SJSA1 (cell line): ENCODE measurements at regions not wholly inside any gene's neighbourhood (a gene's known extent, or its start where the extent isn't known, plus 50 kb on each side); places are given as distances from the start of the nearest gene placed in this dataset.

Source experiments
- DNase-seq, 2 experiments: peaks; one replicate each; pipeline ENCODE4 v3.0.0-alpha.2; 2015 to 2020; ENCODE audit warnings: low spot score in 2 of 2, low read depth in 1 of 2
- H3K27ac ChIP-seq: fragments of 250-450 bp; sonication (Bioruptor Pico); 2 replicates; pipeline ENCODE4 v1.5.1; 2020; ENCODE audit warnings: mild to moderate bottlenecking, moderate library complexity
- H3K27me3 ChIP-seq: fragments of 250-450 bp; sonication (Bioruptor Pico); replicated peaks from 2 replicates; pipeline ENCODE4 v1.5.1; 2020; ENCODE audit warnings: mild to moderate bottlenecking, moderate library complexity
- H3K36me3 ChIP-seq: fragments of 250-450 bp; sonication (Bioruptor Pico); 2 replicates; pipeline ENCODE4 v1.5.1; 2020; ENCODE audit warnings: mild to moderate bottlenecking
- H3K4me1 ChIP-seq: fragments of 250-450 bp; sonication (Bioruptor Pico); replicated peaks from 2 replicates; pipeline ENCODE4 v1.6.1; 2021; ENCODE audit warnings: mild to moderate bottlenecking
- H3K4me3 ChIP-seq: fragments of 250-450 bp; sonication (Bioruptor Pico); 2 replicates; pipeline ENCODE4 v1.5.1; 2020; ENCODE audit warnings: mild to moderate bottlenecking
- H3K9me3 ChIP-seq: fragments of 250-450 bp; sonication (Bioruptor Pico); replicated peaks from 2 replicates; pipeline ENCODE4 v1.5.1; 2020; ENCODE audit warnings: mild to moderate bottlenecking

DNA sequence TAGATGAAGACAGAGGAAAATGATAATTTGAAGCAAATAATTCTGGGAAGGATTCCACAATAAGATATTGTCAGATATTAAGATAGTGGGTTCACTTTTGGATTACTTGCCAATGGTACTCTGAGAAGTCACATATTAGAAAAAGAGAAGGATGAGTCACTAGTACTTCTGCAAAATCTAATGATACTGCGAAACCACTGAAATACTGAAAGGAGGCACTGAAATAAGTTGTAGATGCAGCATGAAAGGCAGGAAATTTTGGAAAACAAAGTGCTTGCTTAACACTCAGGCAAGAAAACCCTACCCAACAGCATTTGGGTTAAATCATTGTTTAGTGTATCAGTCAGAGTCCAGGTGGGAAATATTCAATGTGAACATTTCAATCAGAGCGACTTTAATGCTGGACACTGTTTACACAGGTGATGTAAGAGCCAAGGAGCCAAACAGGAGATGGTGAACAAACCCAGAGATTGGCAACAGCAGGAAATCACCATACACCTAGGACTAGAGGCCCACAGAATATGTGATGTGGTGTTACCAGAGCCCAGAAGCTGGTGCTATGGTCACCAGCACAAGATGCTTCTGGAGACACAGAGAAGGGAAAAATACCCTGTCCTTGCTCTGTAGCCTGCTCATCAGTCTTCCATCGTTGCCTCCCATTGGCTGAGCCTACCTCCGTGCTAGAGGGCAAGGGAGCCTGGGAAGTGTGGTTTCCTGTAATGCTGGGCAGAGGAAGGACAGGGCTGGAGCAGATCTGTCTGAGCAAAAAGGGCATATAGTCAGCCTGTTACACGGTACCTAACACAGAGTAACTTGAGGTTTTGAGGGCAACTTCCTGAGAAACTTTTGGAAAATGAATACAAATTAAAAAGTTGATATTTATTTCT lies 204.7 kb upstream of the ITGA4 start:
- DNase-seq = no peak
- Histone ChIP-seq H3K36me3 (no peaks in the 10 kb centered on the region), H3K27me3 (no peaks in the 10 kb centered on the region; the same call in 1 of the 2 replicates), H3K4me3 (no peak overlapping the region), H3K4me1 (no peaks in the 10 kb centered on the region), H3K27ac (no peak overlapping the region), H3K9me3 (no peaks in the 10 kb centered on the region)

DNA sequence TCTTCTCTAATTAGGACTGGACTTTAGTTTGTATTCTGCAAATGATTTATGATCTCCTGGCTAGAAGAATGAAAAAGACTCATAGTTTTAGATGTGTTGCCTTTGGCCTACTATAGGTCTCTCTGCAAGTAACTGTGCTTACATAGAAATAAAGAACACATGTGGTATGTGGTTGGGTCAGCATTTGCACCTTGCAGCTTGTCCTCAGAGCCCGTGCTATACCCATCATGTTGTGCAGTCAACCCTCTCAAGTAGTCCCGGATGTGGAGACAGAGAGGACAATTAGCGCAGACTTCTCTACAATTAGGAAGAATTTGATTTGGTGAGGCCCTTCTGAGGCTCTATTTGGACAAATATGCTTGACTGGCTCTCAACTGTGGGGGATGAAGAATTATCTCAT lies 203.7 kb upstream of the ITGA4 start:
- no peaks in the 10 kb centered on the region for H3K27me3 ChIP-seq
- H3K27ac ChIP-seq = no peak overlapping the region
- no peak for DNase-seq
- H3K4me1 ChIP-seq = no peaks in the 10 kb centered on the region
- H3K4me3 ChIP-seq = no peak overlapping the region
- H3K9me3 ChIP-seq = no peaks in the 10 kb centered on the region
- no peaks in the 10 kb centered on the region for H3K36me3 ChIP-seq

DNA sequence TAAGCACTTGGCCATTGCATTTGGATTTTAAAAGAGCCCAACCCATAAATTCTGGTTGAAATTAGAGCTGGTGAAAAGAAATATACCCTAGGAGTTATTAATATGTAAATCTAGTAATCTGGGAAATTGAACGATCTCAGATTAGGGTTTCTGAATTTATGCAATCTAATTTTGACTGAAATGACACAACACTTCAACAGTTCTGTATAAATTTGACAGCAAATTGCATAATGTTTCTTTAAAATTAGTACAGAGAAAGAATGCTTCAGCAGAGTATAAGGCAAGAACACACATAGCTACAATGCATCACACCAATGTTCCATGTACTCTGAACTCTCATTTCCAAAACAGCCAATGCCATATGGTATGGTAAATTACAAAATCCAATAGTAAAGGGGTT lies 201.5 kb upstream of the ITGA4 start:
- no peaks in the 10 kb centered on the region for H3K27me3 ChIP-seq
- H3K36me3 ChIP-seq = no peaks in the 10 kb centered on the region
- DNase-seq = no peak
- no peak overlapping the region for H3K4me3 ChIP-seq
- H3K27ac ChIP-seq = no peak overlapping the region
- no peaks in the 10 kb centered on the region for H3K4me1 ChIP-seq
- H3K9me3 ChIP-seq = no peaks in the 10 kb centered on the region

GRCh38 chr2:181258720-181259119 lies 198.5 kb upstream of the ITGA4 start:
- H3K36me3 ChIP-seq = no peaks in the 10 kb centered on the region
- H3K9me3 ChIP-seq = no peaks in the 10 kb centered on the region
- H3K4me1 ChIP-seq = no peaks in the 10 kb centered on the region
- no peaks in the 10 kb centered on the region for H3K27me3 ChIP-seq
- H3K4me3 ChIP-seq = no peak overlapping the region
- H3K27ac ChIP-seq = no peak overlapping the region
- DNase-seq = peak in 1 of 2 experiments; percentile 24

- H3K36me3 ChIP-seq = no peaks in the 10 kb centered on the region
- no peaks in the 10 kb centered on the region for H3K27me3 ChIP-seq
- H3K27ac ChIP-seq = no peak overlapping the region
- H3K4me3 ChIP-seq = no peak overlapping the region
- no peaks in the 10 kb centered on the region for H3K9me3 ChIP-seq
- DNase-seq = no peak
- peaks cover 7% of the 10 kb centered on the region for H3K4me1 ChIP-seq
Observed at GRCh38 chr2:181262782-181263181, 194.4 kb upstream of the ITGA4 start.

GRCh38 chr2:181264001-181264400 lies 193.2 kb upstream of the ITGA4 start:
- DNase-seq = no peak
- H3K27ac ChIP-seq = no peak overlapping the region
- peaks cover 7% of the 10 kb centered on the region for H3K4me1 ChIP-seq
- no peaks in the 10 kb centered on the region for H3K9me3 ChIP-seq
- H3K27me3 ChIP-seq = no peaks in the 10 kb centered on the region
- no peaks in the 10 kb centered on the region for H3K36me3 ChIP-seq
- no peak overlapping the region for H3K4me3 ChIP-seq

GRCh38 chr2:181264441-181264840 lies 192.7 kb upstream of the ITGA4 start:
- no peaks in the 10 kb centered on the region for H3K36me3 ChIP-seq
- H3K27ac ChIP-seq = no peak overlapping the region
- H3K9me3 ChIP-seq = no peaks in the 10 kb centered on the region
- peaks cover 7% of the 10 kb centered on the region for H3K4me1 ChIP-seq
- H3K4me3 ChIP-seq = no peak overlapping the region
- no peaks in the 10 kb centered on the region for H3K27me3 ChIP-seq
- no peak for DNase-seq

DNA sequence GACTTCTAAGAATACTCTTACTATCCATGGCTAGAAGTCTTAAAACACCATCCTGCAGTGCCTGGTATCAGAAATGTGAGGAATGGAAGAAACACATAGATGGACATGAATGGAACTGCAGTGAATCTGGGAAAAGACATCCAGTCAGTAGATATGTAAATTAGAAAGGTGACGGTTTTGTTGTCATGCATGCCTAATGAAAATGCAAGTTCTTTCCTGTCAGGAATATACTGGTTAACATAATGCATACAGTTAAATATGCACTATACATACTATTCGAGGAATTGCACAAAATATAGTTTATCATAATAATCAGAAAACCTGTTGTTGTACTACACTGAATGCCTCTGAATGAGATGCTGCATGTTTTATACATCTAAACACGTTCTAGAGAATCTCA lies 190.6 kb upstream of the ITGA4 start:
- no peak for DNase-seq
- Histone ChIP-seq H3K4me3 (no peak overlapping the region), H3K36me3 (no peaks in the 10 kb centered on the region), H3K4me1 (peaks cover 7% of the 10 kb centered on the region), H3K9me3 (no peaks in the 10 kb centered on the region), H3K27ac (no peak overlapping the region), H3K27me3 (no peaks in the 10 kb centered on the region)

GRCh38 chr2:181268174-181268867 lies 188.9 kb upstream of the ITGA4 start:
- Histone ChIP-seq H3K9me3 (no peaks in the 10 kb centered on the region), H3K4me3 (no peak overlapping the region), H3K36me3 (no peaks in the 10 kb centered on the region), H3K27ac (no peak overlapping the region), H3K27me3 (no peaks in the 10 kb centered on the region), H3K4me1 (peaks cover 7% of the 10 kb centered on the region)
- no peak for DNase-seq

- DNase-seq = no peak
- Histone ChIP-seq H3K4me1 (no peaks in the 10 kb centered on the region), H3K27me3 (no peaks in the 10 kb centered on the region), H3K9me3 (no peaks in the 10 kb centered on the region), H3K4me3 (no peak overlapping the region), H3K36me3 (no peaks in the 10 kb centered on the region), H3K27ac (no peak overlapping the region)
Observed at GRCh38 chr2:181273986-181274385, 183.2 kb upstream of the ITGA4 start.

GRCh38 chr2:181275643-181276070 lies 181.5 kb upstream of the ITGA4 start:
- Histone ChIP-seq H3K4me1 (no peaks in the 10 kb centered on the region), H3K9me3 (no peaks in the 10 kb centered on the region), H3K27ac (no peak overlapping the region), H3K36me3 (no peaks in the 10 kb centered on the region), H3K4me3 (no peak overlapping the region), H3K27me3 (no peaks in the 10 kb centered on the region)
- DNase-seq = no peak

- Histone ChIP-seq H3K36me3 (no peaks in the 10 kb centered on the region), H3K27ac (no peak overlapping the region), H3K9me3 (no peaks in the 10 kb centered on the region), H3K4me1 (no peaks in the 10 kb centered on the region), H3K4me3 (no peak overlapping the region), H3K27me3 (no peaks in the 10 kb centered on the region)
- DNase-seq = no peak
Observed at GRCh38 chr2:181281206-181281832, 175.9 kb upstream of the ITGA4 start.

DNA sequence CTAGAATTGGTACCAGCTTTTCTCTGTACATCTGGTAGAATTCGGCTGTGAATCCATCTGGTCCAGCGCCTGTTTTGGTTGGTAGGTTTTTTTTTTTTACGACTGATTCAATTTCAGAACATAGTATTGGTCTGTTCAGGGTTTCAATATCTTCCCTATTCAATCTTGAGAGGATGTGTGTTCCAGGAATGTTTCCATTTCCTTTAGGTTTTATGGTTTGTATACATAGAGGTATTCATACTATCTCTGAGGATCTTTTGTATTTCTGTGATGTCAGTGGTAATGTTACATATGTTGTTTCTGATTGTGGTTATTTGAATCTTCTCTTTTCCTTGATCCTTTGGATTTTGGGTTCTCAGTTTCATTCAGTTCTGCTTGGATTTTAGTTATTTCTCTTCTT lies 172.1 kb upstream of the ITGA4 start:
- DNase-seq = no peak
- Histone ChIP-seq H3K27ac (no peak overlapping the region), H3K4me1 (no peaks in the 10 kb centered on the region), H3K4me3 (no peak overlapping the region), H3K36me3 (no peaks in the 10 kb centered on the region), H3K9me3 (no peaks in the 10 kb centered on the region), H3K27me3 (no peaks in the 10 kb centered on the region)

DNA sequence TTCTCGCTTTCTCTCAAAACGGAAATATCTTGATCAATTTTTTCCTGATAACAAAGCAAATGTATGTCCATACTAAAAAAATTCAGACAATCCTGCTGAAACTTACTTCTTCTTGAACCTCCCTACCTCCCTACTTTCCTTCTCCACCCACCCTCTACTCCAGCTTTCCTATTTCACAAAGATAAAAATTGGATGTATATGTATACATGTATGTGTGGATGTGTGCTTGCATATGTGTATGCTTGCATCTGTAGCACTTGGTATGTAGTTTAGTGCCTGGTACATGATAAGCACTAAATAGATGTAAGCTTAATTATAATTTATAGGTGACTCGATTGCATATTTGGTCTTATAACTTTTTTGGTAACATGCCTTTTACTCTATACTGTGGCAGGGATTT lies 167.5 kb upstream of the ITGA4 start:
- Histone ChIP-seq H3K27me3 (no peaks in the 10 kb centered on the region), H3K4me3 (no peak overlapping the region), H3K27ac (no peak overlapping the region), H3K4me1 (no peaks in the 10 kb centered on the region), H3K9me3 (no peaks in the 10 kb centered on the region), H3K36me3 (no peaks in the 10 kb centered on the region)
- DNase-seq = no peak
